Epidermal melanocyte (primary cell): ENCODE measurements at regions not wholly inside any gene's neighbourhood (a gene's known extent, or its start where the extent isn't known, plus 50 kb on each side); places are given as distances from the start of the nearest gene placed in this dataset.

ENCODE experiments used
- DNase-seq: peaks from one replicate; pipeline ENCODE4 v3.0.0; 2011; ENCODE audit warnings: low spot score; ENCODE audit not compliant: insufficient read length

- DNase-seq, result no peak
These were observed 213.6 kb upstream of the FSCB start for GRCh38 chr14:44720707-44721106.

- DNase-seq, result no peak
These were observed 205.1 kb upstream of the FSCB start for GRCh38 chr14:44712024-44712815.

GRCh38 chr14:44701563-44702263 is 194.6 kb upstream of the FSCB start:
- DNase-seq, result no peak

- DNase-seq, result no peak
These were observed 193.6 kb upstream of the FSCB start for GRCh38 chr14:44700694-44701093.

GRCh38 chr14:44700184-44700583 is 193.1 kb upstream of the FSCB start:
- DNase-seq, result no peak

GRCh38 chr14:44699391-44699790 is 192.3 kb upstream of the FSCB start:
- no peak for DNase-seq

- no peak for DNase-seq
These were observed 162.4 kb upstream of the FSCB start for GRCh38 chr14:44669496-44669895.

GRCh38 chr14:44663136-44663535 is 156.1 kb upstream of the FSCB start:
- no peak for DNase-seq

- DNase-seq, result no peak
These were observed 155.3 kb upstream of the FSCB start for GRCh38 chr14:44662250-44662891.

GRCh38 chr14:44658389-44658696 is 151.3 kb upstream of the FSCB start:
- DNase-seq, result no peak

- no peak for DNase-seq
These were observed 150.8 kb upstream of the FSCB start for GRCh38 chr14:44657696-44658388.

- no peak for DNase-seq
These were observed 150.1 kb upstream of the FSCB start for GRCh38 chr14:44657203-44657602.

GRCh38 chr14:44654591-44654990 is 147.5 kb upstream of the FSCB start:
- no peak for DNase-seq

- DNase-seq, result no peak
These were observed 146.6 kb upstream of the FSCB start for GRCh38 chr14:44653641-44654040.

- DNase-seq, result no peak
These were observed 145.6 kb upstream of the FSCB start for GRCh38 chr14:44652640-44653039.

GRCh38 chr14:44649061-44649460 is 142.0 kb upstream of the FSCB start:
- DNase-seq, result no peak

- DNase-seq, result no peak
These were observed 133.3 kb upstream of the FSCB start for GRCh38 chr14:44640416-44640815.

- no peak for DNase-seq
These were observed 132.8 kb upstream of the FSCB start for GRCh38 chr14:44639781-44640385.

GRCh38 chr14:44634692-44635091 is 127.6 kb upstream of the FSCB start:
- no peak for DNase-seq

- no peak for DNase-seq
These were observed 119.3 kb upstream of the FSCB start for GRCh38 chr14:44626423-44626822.

GRCh38 chr14:44625098-44625497 is 118.0 kb upstream of the FSCB start:
- DNase-seq, result no peak
